ENCODE measurements at regions not wholly inside any gene's neighbourhood (a gene's known extent, or its start where the extent isn't known, plus 50 kb on each side); places are given as distances from the start of the nearest gene placed in this dataset.

GRCh38 chr3:150041877-150042276, 71.2 kb upstream of the PFN2 start:
- H3K36me3 Mint-ChIP-seq (ENCODE audit: low read depth), result no peaks in the 10 kb centered on the region
- H3K27me3 ChIP-seq (ENCODE audit: control insufficient read depth in 1 of 2, insufficient read depth in 2 of 2, low read length in 2 of 2), result no peaks in the 10 kb centered on the region
- no peak overlapping the region for H3K27ac Mint-ChIP-seq
- no peaks in the 10 kb centered on the region for H3K4me1 ChIP-seq (ENCODE audit: insufficient read depth, low read length)
- no peak overlapping the region for H3K4me3 Mint-ChIP-seq
- intact Hi-C loops (cut with DNase I, micrococcal nuclease), result no loop called here
- DNase-seq (no peak), ATAC-seq (ENCODE audit: poor library complexity) (no peak)
- H3K9me3 ChIP-seq (ENCODE audit: control insufficient read depth in 1 of 2, insufficient read depth in 1 of 2, low read length in 2 of 2), result peaks cover 4 to 19% of the 10 kb centered on the region in 2 experiments
- H3K27ac ChIP-seq (ENCODE audit: low read depth in 1 of 2, low read length in 2 of 2), result no peak overlapping the region
- POLR2A ChIA-PET, result no interaction called here
- no peak overlapping the region for H3K4me3 ChIP-seq (ENCODE audit: low read length)
- no peaks in the 10 kb centered on the region for H3K36me3 ChIP-seq (ENCODE audit: insufficient read depth, low read length)
- CTCF ChIA-PET, result no interaction called here
- H3K27me3 Mint-ChIP-seq, result peaks cover 13% of the 10 kb centered on the region
- H3K4me1 Mint-ChIP-seq (ENCODE audit: low read depth), result no peaks in the 10 kb centered on the region
- H3K9me3 Mint-ChIP-seq, result peaks cover 10% of the 10 kb centered on the region
- TF ChIP-seq CTCF (IDR thresholded peaks at IDR 0.05), result no peak

GRCh38 chr3:150040097-150040496, 69.4 kb upstream of the PFN2 start:
- DNase-seq, result no peak
- Mint-ChIP-seq H3K4me3 (no peak overlapping the region), H3K9me3 (peaks cover 10% of the 10 kb centered on the region), H3K27me3 (peaks cover 20% of the 10 kb centered on the region), H3K4me1 (ENCODE audit: low read depth) (no peaks in the 10 kb centered on the region), H3K36me3 (ENCODE audit: low read depth) (no peaks in the 10 kb centered on the region), H3K27ac (no peak overlapping the region)
- H3K36me3 ChIP-seq (ENCODE audit: insufficient read depth, low read length), result no peaks in the 10 kb centered on the region
- no peak overlapping the region for H3K27ac ChIP-seq (ENCODE audit: low read depth in 1 of 2, low read length in 2 of 2)
- no peaks in the 10 kb centered on the region for H3K27me3 ChIP-seq (ENCODE audit: control insufficient read depth in 1 of 2, insufficient read depth in 2 of 2, low read length in 2 of 2)
- peaks cover 4 to 19% of the 10 kb centered on the region in 2 experiments for H3K9me3 ChIP-seq (ENCODE audit: control insufficient read depth in 1 of 2, insufficient read depth in 1 of 2, low read length in 2 of 2)
- H3K4me3 ChIP-seq (ENCODE audit: low read length), result no peak overlapping the region
- CTCF ChIA-PET, result no interaction called here
- intact Hi-C loops (cut with DNase I, micrococcal nuclease), result no loop called here
- TF ChIP-seq CTCF (IDR thresholded peaks at IDR 0.05), result no peak
- POLR2A ChIA-PET, result no interaction called here
- ATAC-seq (ENCODE audit: poor library complexity), result no peak
- H3K4me1 ChIP-seq (ENCODE audit: insufficient read depth, low read length), result no peaks in the 10 kb centered on the region

- DNase-seq (no peak), ATAC-seq (ENCODE audit: poor library complexity) (no peak)
- no peak overlapping the region for H3K4me3 Mint-ChIP-seq
- H3K27me3 Mint-ChIP-seq, result peaks cover 25% of the 10 kb centered on the region
- no peak overlapping the region for H3K4me3 ChIP-seq (ENCODE audit: low read length)
- peaks cover 4 to 19% of the 10 kb centered on the region in 2 experiments for H3K9me3 ChIP-seq (ENCODE audit: control insufficient read depth in 1 of 2, insufficient read depth in 1 of 2, low read length in 2 of 2)
- no peaks in the 10 kb centered on the region for H3K36me3 ChIP-seq (ENCODE audit: insufficient read depth, low read length)
- intact Hi-C loops (cut with DNase I, micrococcal nuclease), result no loop called here
- peaks cover 10% of the 10 kb centered on the region for H3K9me3 Mint-ChIP-seq
- POLR2A ChIA-PET, result no interaction called here
- H3K27me3 ChIP-seq (ENCODE audit: control insufficient read depth in 1 of 2, insufficient read depth in 2 of 2, low read length in 2 of 2), result no peaks in the 10 kb centered on the region
- H3K36me3 Mint-ChIP-seq (ENCODE audit: low read depth), result no peaks in the 10 kb centered on the region
- no peak for TF ChIP-seq CTCF (IDR thresholded peaks at IDR 0.05)
- no peaks in the 10 kb centered on the region for H3K4me1 ChIP-seq (ENCODE audit: insufficient read depth, low read length)
- no peak overlapping the region for H3K27ac ChIP-seq (ENCODE audit: low read depth in 1 of 2, low read length in 2 of 2)
- no peak overlapping the region for H3K27ac Mint-ChIP-seq
- no peaks in the 10 kb centered on the region for H3K4me1 Mint-ChIP-seq (ENCODE audit: low read depth)
- CTCF ChIA-PET, result no interaction called here
Measured at GRCh38 chr3:150038830-150039229, 68.1 kb upstream of the PFN2 start.
